Stimulated activated CD4-positive, alpha-beta T cell treated with anti-CD3 and anti-CD28 coated beads, TNF-alpha, amount 100 ng/mL, for 4 hours (primary cell): ENCODE measurements at regions not wholly inside any gene's neighbourhood (a gene's known extent, or its start where the extent isn't known, plus 50 kb on each side); places are given as distances from the start of the nearest gene placed in this dataset.
"Not testable (repeated sequence)": the region's sequence is repeated elsewhere in the genome, so short reads cannot be mapped to it uniquely, and the experiment has no call there.

Experiments
- DNase-seq, 3 experiments: peaks; one replicate each; pipeline ENCODE4 v3.0.0-alpha.2; 2020; ENCODE audit warnings: low read depth in 3 of 3

- DNase-seq: no peak
These were observed 218.6 kb upstream of the MOCS1 start for GRCh38 chr6:40152701-40153436.

- no peak for DNase-seq
These were observed 217.9 kb upstream of the MOCS1 start for GRCh38 chr6:40152196-40152595.

GRCh38 chr6:40148882-40149573 lies 214.8 kb upstream of the MOCS1 start:
- no peak for DNase-seq

DNA sequence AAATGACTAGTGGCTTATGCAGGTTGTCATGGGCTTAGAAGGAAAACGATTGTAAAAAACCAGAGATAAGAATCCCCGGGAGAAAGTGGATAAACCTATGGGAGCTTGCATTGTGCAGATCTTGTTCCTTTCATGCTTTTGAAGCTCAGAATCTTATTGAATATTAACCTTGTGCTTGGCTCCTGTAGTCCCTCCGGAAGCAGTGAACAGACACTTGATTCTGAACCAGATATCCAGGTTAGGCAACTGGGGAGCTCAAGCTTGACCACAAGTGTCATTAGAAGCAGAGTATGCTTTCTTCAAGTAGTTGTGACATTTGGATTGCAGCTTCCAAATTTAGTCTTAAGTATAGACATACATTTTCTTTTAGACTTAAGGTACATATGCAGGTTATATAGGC lies 212.6 kb upstream of the MOCS1 start:
- no peak for DNase-seq

- DNase-seq: no peak
These were observed 205.2 kb upstream of the MOCS1 start for GRCh38 chr6:40139447-40139846.

DNA sequence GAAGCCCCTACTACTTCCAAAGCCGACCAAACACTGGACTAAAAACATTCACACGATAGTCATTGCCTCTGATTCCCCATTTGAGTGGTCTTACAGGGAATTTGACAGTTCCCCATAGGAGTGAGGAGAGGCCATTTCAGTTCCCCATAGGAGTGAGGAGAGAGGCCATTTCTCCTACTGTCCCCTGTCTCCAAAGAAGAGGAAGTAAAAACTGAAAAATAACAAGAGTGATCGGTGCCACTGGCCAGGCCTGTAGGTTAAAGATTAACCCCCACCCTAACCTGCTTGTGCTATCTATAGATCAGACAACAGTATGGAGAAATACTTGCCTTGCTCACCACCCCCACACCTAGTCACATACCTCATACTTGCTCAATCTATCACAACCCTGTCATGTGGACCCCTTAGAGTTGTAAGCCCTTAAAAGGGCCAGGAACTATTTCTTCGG lies 204.0 kb upstream of the MOCS1 start:
- no peak for DNase-seq

DNA sequence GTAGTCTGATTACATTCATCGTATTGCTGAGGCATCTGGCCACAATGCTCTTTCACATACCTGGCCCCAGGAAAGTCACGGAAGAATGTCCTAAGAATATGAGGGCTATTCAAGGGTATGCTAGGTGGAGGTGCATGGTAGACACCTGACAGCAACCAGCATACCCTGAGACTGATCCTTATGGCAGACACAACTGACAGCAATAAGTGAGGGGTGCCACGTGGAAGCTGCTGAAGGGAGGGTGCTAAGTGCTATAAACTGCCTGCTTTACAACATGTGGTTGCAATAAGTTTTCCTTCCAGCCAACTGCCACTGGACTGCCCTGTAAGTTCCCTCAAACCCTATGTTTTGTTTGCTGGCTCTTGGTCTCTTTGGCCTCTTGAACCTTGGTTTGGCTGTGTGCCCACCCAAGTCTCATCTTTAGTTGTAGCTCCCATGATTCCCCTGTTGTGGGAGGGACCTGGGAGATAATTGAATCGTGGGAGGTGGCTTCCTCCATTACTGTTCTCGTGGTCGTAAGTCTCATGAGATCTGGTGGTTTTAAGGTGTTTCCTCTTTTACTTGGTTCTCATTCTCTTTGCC lies 201.3 kb upstream of the MOCS1 start:
- DNase-seq: no peak

- not testable (repeated sequence) for DNase-seq
These were observed 199.7 kb upstream of the MOCS1 start for GRCh38 chr6:40133981-40134380.

DNA sequence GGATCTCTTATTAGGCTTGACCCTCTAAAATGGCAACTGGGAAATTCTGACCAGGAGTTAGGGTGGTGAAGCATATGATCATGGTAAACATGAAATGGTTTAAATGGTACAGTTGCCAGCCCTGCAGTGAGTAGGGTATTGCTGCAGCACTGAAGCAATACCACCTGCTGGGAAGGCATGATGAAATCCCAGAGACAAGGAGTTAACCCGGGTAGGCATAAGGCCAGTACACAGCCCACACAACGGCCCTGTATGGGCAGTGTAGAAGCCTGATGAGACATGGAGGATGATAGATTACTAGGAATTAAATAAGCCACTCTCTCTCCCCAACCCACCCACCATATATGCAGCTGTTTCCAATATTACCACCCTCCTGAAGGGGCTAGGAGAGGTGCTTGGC lies 197.4 kb upstream of the MOCS1 start:
- DNase-seq: no peak

DNA sequence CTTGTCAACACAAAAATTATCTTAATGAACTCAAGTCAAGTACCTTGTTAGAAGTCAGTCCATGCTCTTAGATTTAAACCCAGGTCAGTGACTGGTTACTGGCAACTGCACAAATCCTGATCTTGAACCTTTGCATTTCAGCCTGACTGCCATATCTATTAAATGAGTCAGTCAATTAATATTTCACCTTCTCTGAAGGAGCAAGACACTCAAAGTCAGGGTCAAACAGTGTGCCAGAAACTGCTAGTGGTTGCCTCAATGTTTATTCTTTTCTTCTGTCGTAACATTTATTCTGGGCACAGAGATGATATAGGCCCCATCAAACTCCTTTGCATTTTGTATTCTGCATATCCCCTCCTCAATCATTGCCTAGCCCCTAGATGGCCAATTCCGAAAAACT lies 193.9 kb upstream of the MOCS1 start:
- no peak for DNase-seq

GRCh38 chr6:40125680-40126394 lies 191.6 kb upstream of the MOCS1 start:
- DNase-seq: no peak

- DNase-seq: no peak
These were observed 190.7 kb upstream of the MOCS1 start for GRCh38 chr6:40124924-40125323.

GRCh38 chr6:40116832-40117231 lies 182.6 kb upstream of the MOCS1 start:
- DNase-seq: no peak

DNA sequence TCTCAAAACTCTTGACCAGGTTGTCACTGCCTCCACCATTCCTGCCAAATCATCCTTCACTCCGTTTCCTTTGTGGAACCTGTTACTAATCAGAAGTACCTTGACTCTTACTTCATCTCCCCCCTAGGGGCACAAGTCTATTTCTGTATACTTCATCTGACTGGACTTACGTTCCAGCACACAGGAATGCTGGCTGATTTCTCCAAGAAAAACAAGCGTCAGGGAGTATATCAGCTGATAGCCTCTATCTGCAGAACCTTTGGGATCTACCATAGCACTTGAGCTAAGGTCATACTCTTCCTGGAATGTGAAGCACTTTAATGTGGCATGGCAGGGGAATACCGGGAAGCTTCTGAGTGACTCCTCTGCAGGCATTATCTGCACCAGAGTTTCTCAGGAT lies 178.1 kb upstream of the MOCS1 start:
- no peak for DNase-seq

- DNase-seq: no peak
These were observed 174.5 kb upstream of the MOCS1 start for GRCh38 chr6:40108736-40109135.

DNA sequence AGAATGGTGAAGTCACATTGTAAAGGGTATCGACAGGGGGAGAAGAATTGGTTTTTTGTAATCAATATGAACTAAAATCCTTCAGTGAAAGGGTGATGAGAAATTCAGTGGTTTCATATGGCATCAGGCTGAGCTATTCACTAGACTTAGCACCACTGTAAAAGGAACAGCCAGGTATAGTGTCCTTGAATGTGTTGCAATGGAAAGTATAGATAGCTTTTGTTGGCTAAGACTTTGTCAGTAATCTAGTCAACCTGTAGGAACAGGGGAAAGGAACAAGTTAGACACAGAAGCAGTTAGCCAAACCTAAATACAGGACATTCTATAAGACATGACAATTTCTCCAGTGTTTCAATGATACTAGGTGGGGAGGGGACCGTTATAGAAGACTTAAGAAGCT lies 172.6 kb upstream of the MOCS1 start:
- DNase-seq: no peak

DNA sequence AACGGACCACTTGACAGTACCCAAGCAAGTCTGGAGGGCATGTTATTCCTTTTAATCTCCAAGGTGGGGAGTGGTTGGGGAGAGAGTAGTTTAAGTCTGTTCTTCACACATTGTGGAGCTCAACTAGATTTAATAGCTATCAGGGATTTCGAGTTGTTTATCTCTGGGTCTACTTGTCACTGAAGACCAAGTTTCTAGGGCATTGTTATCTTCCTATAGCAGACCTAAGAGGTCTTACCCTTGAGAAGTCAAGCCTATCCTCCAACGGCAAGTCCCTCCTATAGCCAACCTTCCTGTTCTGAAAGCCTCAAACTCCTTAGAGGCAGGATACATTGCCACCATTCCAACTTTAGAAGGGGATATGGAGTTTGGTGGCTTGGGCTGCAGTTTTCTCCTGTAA lies 164.5 kb upstream of the MOCS1 start:
- DNase-seq: no peak

DNA sequence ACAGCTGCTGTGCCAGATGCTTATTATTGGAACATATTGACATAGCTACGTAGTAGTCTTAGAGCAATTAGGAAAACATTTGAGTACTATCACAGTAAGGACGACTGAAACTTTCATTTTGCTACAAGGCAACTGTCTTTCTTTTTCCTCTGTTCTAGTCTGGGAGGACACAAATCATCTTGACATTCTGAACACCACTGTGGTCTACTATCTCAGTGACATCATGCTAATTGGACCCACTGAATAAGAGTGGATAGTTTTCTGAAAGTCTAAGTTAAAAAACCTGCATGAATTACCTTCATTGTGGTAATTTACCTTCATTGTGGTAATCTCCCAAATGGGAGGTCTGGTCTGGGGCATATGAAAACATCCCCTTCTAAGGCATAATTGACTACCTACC lies 163.3 kb upstream of the MOCS1 start:
- DNase-seq: no peak

- no peak for DNase-seq
These were observed 149.1 kb upstream of the MOCS1 start for GRCh38 chr6:40083141-40083920.

- DNase-seq: no peak
These were observed 148.2 kb upstream of the MOCS1 start for GRCh38 chr6:40082278-40083043.

DNA sequence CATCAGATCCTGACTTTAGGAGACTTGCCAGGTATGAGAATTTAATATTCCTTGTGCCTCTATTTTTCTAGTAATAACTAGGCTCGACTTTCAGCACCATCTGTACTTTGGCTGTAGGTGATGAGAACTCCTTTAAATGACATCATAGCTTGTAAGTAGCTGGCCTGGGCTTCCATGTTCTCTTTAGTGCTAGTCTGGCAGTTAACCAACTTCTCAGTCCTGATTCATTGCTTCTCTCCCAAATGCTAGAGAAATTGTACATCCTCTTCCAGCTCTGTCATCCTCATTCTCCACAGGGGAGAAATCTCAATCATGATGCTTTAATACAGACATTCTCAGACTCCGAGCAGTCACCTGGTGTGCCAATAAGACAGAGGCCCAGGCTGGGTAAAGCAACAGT lies 143.5 kb upstream of the MOCS1 start:
- DNase-seq: no peak
